PC-9 (cell line): ENCODE measurements at regions not wholly inside any gene's neighbourhood (a gene's known extent, or its start where the extent isn't known, plus 50 kb on each side); places are given as distances from the start of the nearest gene placed in this dataset.

Experiments used
- CTCF ChIP-seq: fragments of 200-600 bp; sonication (generic); conservative IDR thresholded peaks from 2 replicates; pipeline ENCODE4 v1.6.1; 2017; ENCODE audit warnings: mixed run types, antibody characterized with exemption, mild to moderate bottlenecking, moderate library complexity
- EZH2 ChIP-seq: fragments of 200-600 bp; sonication (generic); IDR thresholded peaks from 2 replicates; pipeline ENCODE4 v1.8.0; 2017; ENCODE audit warnings: antibody characterized with exemption, low read depth

DNA sequence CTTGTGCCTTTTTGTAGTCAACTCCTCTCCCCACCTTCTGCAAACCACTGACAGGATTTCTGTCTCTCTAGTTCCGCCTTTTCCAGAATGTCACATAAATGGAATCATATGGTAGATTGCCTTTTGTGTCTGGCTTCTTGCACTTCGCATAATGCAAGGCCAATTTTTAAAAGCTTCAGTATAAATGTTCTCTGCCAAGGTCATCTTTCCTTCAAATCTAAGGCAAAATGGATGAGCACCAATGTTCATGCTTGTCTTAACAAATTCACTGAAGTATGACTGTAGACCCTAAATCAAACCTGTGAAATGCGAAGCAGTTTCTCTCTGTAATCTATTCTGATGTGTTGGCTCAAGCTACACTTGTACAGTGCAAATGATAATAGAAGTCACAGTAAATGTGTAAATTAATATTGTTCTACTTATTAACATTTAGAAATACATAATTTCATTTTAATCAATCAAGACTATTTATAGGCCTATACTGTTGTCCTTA, 92.8 kb upstream of the GLS start:
- no peak for TF ChIP-seq CTCF
- no peak for TF ChIP-seq EZH2
